Activated CD4-positive, alpha-beta T cell treated with anti-CD3 and anti-CD28 coated beads, Interleukin-2, amount 10 ng/mL, durations not matched to agents 7 days and 5 days (primary cell): ENCODE measurements at regions not wholly inside any gene's neighbourhood (a gene's known extent, or its start where the extent isn't known, plus 50 kb on each side); places are given as distances from the start of the nearest gene placed in this dataset.

Experiments used
- CTCF ChIA-PET: fragments of 350-600 bp; sonication (Branson Sonifier 250); formaldehyde crosslinking; loops from one replicate; lab custom pipeline; 2021; ENCODE audit warnings: antibody characterized with exemption; lab: Charles Lee
- POLR2A ChIA-PET: fragments of 350-600 bp; sonication (Branson Sonifier 250); formaldehyde crosslinking; loops from one replicate; lab custom pipeline; 2021; ENCODE audit warnings: antibody characterized with exemption; lab: Charles Lee
- DNase-seq: peaks from one replicate; pipeline ENCODE4 v3.0.0-alpha.2; 2020
- H3K27ac Mint-ChIP-seq: one replicate; pipeline ENCODE4 v1.8.0; 2021; ENCODE audit warnings: mild to moderate bottlenecking, moderate library complexity, mixed read lengths
- H3K27me3 Mint-ChIP-seq: one replicate; pipeline ENCODE4 v1.8.0; 2021; ENCODE audit warnings: mixed read lengths
- H3K36me3 Mint-ChIP-seq: one replicate; pipeline ENCODE4 v1.8.0; 2021; ENCODE audit warnings: low read depth, mixed read lengths
- H3K4me1 Mint-ChIP-seq: one replicate; pipeline ENCODE4 v1.8.0; 2021; ENCODE audit warnings: mixed read lengths
- H3K4me3 Mint-ChIP-seq: one replicate; pipeline ENCODE4 v1.8.0; 2021; ENCODE audit warnings: mild to moderate bottlenecking, moderate library complexity, mixed read lengths
- H3K9me3 Mint-ChIP-seq: one replicate; pipeline ENCODE4 v1.8.0; 2021; ENCODE audit warnings: mixed read lengths

- H3K27ac Mint-ChIP-seq, result no peak overlapping the region
- no peak overlapping the region for H3K4me3 Mint-ChIP-seq
- no peaks in the 10 kb centered on the region for H3K27me3 Mint-ChIP-seq
- H3K36me3 Mint-ChIP-seq, result no peaks in the 10 kb centered on the region
- no peaks in the 10 kb centered on the region for H3K4me1 Mint-ChIP-seq
- DNase-seq, result no peak
- POLR2A ChIA-PET, result no interaction called here
- CTCF ChIA-PET, result no interaction called here
- H3K9me3 Mint-ChIP-seq, result no peaks in the 10 kb centered on the region
These were observed 145.5 kb downstream of the SLC6A15 start for GRCh38 chr12:84767079-84767478.

GRCh38 chr12:84766375-84766774 lies 146.2 kb downstream of the SLC6A15 start:
- Mint-ChIP-seq H3K9me3 (no peaks in the 10 kb centered on the region), H3K4me1 (no peaks in the 10 kb centered on the region), H3K36me3 (no peaks in the 10 kb centered on the region), H3K4me3 (no peak overlapping the region), H3K27ac (no peak overlapping the region), H3K27me3 (no peaks in the 10 kb centered on the region)
- POLR2A ChIA-PET, result no interaction called here
- DNase-seq, result no peak
- CTCF ChIA-PET, result no interaction called here

DNA sequence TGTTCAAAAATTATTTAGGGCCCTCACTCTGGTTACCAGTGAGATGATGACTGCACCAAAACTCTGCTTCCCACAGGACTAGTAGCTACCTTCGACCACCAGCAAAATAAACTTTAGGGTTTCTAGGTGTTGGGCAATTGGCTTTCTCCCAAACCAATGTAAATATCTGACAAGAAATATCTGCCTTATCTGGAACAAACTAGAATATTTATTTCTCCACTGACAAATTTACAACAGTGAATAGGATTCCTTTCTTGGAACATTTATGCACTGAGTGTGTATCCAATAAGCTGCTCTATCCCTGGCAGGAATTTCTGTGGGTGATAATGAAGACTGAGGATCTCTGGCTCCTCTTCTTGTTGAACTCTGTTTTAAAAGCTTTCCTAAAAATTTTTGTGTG lies 148.6 kb downstream of the SLC6A15 start:
- Mint-ChIP-seq H3K36me3 (no peaks in the 10 kb centered on the region), H3K4me3 (no peak overlapping the region), H3K27ac (no peak overlapping the region), H3K4me1 (no peaks in the 10 kb centered on the region), H3K9me3 (no peaks in the 10 kb centered on the region), H3K27me3 (no peaks in the 10 kb centered on the region)
- no peak for DNase-seq
- POLR2A ChIA-PET, result no interaction called here
- CTCF ChIA-PET, result no interaction called here

- no peak for DNase-seq
- Mint-ChIP-seq H3K4me1 (no peaks in the 10 kb centered on the region), H3K4me3 (no peak overlapping the region), H3K27me3 (no peaks in the 10 kb centered on the region), H3K27ac (no peak overlapping the region), H3K36me3 (no peaks in the 10 kb centered on the region), H3K9me3 (no peaks in the 10 kb centered on the region)
- POLR2A ChIA-PET, result no interaction called here
- CTCF ChIA-PET, result no interaction called here
These were observed 149.5 kb downstream of the SLC6A15 start for GRCh38 chr12:84763107-84763506.

- ChIA-PET CTCF (no interaction called here), POLR2A (interaction anchor here (0.6 kb wide), 1 partner anchor 257 kb away, joined by 4 read pairs; no protein-coding TSS in a partner anchor)
- H3K36me3 Mint-ChIP-seq, result no peaks in the 10 kb centered on the region
- H3K4me1 Mint-ChIP-seq, result no peaks in the 10 kb centered on the region
- no peak overlapping the region for H3K27ac Mint-ChIP-seq
- H3K27me3 Mint-ChIP-seq, result no peaks in the 10 kb centered on the region
- no peaks in the 10 kb centered on the region for H3K9me3 Mint-ChIP-seq
- DNase-seq, result no peak
- H3K4me3 Mint-ChIP-seq, result no peak overlapping the region
These were observed 152.3 kb downstream of the SLC6A15 start for GRCh38 chr12:84760091-84760865.

DNA sequence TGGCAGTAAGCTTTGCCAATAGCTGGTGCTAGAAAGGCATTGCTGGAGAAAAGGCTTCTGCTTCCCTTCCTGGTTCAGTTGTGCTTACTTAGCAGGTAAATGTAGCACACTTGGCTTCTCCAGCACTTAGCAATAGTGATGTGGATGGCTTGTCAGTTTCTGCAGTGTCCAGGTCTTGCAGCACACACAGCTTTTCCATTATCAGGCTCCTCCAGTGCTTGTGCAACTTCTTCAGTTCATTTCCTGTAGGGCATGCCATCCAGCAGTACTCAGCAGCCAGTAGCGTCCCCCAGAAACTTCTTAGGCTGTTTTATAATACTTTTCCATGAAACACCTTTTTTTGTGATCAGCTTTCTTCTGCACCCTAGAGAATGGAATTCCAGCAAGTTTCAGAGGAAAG lies 154.6 kb downstream of the SLC6A15 start:
- H3K27me3 Mint-ChIP-seq, result no peaks in the 10 kb centered on the region
- ChIA-PET POLR2A (no interaction called here), CTCF (no interaction called here)
- H3K4me3 Mint-ChIP-seq, result no peak overlapping the region
- H3K9me3 Mint-ChIP-seq, result no peaks in the 10 kb centered on the region
- no peaks in the 10 kb centered on the region for H3K4me1 Mint-ChIP-seq
- no peaks in the 10 kb centered on the region for H3K36me3 Mint-ChIP-seq
- H3K27ac Mint-ChIP-seq, result no peak overlapping the region
- DNase-seq, result no peak

DNA sequence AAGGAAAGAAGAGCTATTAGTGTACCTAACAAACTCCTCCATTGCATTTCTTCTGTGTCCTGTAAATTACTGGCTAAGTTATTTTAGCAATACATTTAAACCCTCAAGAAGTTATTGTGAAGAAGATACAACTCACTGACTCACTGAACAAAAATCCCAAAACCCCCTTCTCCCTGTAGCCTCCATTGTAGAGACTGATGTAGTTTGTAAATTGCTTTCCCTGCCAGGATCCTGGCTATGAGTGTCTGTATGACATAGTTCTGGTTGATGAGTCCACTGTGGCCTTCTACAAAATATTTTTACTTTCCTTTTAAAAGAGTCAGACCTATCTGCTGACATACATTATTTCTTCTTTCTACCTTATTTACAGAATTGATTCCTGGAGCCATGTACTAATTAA lies 155.6 kb downstream of the SLC6A15 start:
- no peaks in the 10 kb centered on the region for H3K9me3 Mint-ChIP-seq
- no peaks in the 10 kb centered on the region for H3K27me3 Mint-ChIP-seq
- no peak overlapping the region for H3K27ac Mint-ChIP-seq
- no peak for DNase-seq
- H3K4me1 Mint-ChIP-seq, result no peaks in the 10 kb centered on the region
- CTCF ChIA-PET, result no interaction called here
- POLR2A ChIA-PET, result no interaction called here
- no peaks in the 10 kb centered on the region for H3K36me3 Mint-ChIP-seq
- no peak overlapping the region for H3K4me3 Mint-ChIP-seq

GRCh38 chr12:84745127-84745526 lies 167.5 kb downstream of the SLC6A15 start:
- no peaks in the 10 kb centered on the region for H3K9me3 Mint-ChIP-seq
- H3K36me3 Mint-ChIP-seq, result no peaks in the 10 kb centered on the region
- H3K4me1 Mint-ChIP-seq, result no peaks in the 10 kb centered on the region
- H3K4me3 Mint-ChIP-seq, result no peak overlapping the region
- POLR2A ChIA-PET, result no interaction called here
- H3K27me3 Mint-ChIP-seq, result no peaks in the 10 kb centered on the region
- DNase-seq, result no peak
- CTCF ChIA-PET, result no interaction called here
- H3K27ac Mint-ChIP-seq, result no peak overlapping the region

GRCh38 chr12:84741692-84742091 lies 170.9 kb downstream of the SLC6A15 start:
- no peaks in the 10 kb centered on the region for H3K4me1 Mint-ChIP-seq

GRCh38 chr12:84741031-84741430 lies 171.6 kb downstream of the SLC6A15 start:
- H3K4me3 Mint-ChIP-seq, result no peak overlapping the region
- POLR2A ChIA-PET, result no interaction called here
- H3K27me3 Mint-ChIP-seq, result no peaks in the 10 kb centered on the region
- no peaks in the 10 kb centered on the region for H3K36me3 Mint-ChIP-seq
- no peak for DNase-seq
- CTCF ChIA-PET, result interaction anchor here (1.1 kb wide), 1 partner anchor 11 kb away, joined by 3 read pairs; no protein-coding TSS in a partner anchor
- no peak overlapping the region for H3K27ac Mint-ChIP-seq
- H3K9me3 Mint-ChIP-seq, result no peaks in the 10 kb centered on the region
- H3K4me1 Mint-ChIP-seq, result no peaks in the 10 kb centered on the region

More at GRCh38 chr12:84741692-84742091, 170.9 kb downstream of the SLC6A15 start:
- ChIA-PET POLR2A (no interaction called here), CTCF (no interaction called here)
- no peak for DNase-seq
- Mint-ChIP-seq H3K36me3 (no peaks in the 10 kb centered on the region), H3K9me3 (no peaks in the 10 kb centered on the region), H3K27me3 (no peaks in the 10 kb centered on the region), H3K4me3 (no peak overlapping the region), H3K27ac (no peak overlapping the region)

DNA sequence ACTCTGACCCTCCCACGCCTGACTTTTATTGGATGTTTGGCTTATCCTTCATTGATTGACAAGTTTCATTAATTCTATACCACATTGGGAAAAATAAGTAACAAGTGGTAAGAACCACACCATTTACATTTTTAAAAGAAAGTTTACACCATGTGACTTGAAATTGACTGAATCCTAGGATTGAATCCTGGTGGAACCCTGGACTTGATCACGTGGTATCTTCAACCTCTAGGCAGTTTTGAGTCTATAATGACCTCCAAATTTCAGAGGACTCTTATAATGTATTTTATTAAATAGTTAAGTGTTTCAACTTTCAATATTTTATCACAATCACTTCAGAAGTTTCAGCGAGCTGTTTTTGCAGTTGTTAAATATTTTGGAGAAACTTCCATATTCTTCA lies 172.0 kb downstream of the SLC6A15 start:
- H3K9me3 Mint-ChIP-seq, result no peaks in the 10 kb centered on the region
- H3K4me1 Mint-ChIP-seq, result no peaks in the 10 kb centered on the region
- H3K4me3 Mint-ChIP-seq, result no peak overlapping the region
- no peaks in the 10 kb centered on the region for H3K27me3 Mint-ChIP-seq
- no peak for DNase-seq
- POLR2A ChIA-PET, result no interaction called here
- CTCF ChIA-PET, result interaction anchor here (1.1 kb wide), 1 partner anchor 11 kb away, joined by 3 read pairs; no protein-coding TSS in a partner anchor
- H3K36me3 Mint-ChIP-seq, result no peaks in the 10 kb centered on the region
- H3K27ac Mint-ChIP-seq, result no peak overlapping the region

DNA sequence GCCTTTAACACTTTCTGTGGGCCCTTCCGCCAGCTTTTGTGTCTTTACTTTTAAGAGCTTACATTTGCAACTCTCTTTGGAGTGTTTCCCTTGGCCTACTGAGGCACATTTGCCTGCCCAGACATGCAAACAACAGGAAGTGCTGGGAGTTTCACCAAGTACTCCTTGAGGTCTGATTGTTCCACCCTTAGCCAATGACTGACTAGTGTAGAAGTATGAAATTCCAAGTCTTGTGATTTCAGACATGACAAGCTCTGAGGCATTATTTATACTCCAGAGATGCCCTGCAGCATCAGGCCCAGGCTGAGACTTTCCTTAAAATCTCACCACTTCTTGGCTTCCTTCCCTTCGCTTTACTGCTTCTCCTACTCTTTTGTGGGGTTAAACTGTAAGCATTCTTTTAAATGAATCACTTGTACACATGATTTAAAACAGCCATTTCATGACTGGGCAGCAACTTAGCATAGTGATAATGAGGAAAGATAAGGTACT lies 174.1 kb downstream of the SLC6A15 start:
- H3K27ac Mint-ChIP-seq, result no peak overlapping the region

DNA sequence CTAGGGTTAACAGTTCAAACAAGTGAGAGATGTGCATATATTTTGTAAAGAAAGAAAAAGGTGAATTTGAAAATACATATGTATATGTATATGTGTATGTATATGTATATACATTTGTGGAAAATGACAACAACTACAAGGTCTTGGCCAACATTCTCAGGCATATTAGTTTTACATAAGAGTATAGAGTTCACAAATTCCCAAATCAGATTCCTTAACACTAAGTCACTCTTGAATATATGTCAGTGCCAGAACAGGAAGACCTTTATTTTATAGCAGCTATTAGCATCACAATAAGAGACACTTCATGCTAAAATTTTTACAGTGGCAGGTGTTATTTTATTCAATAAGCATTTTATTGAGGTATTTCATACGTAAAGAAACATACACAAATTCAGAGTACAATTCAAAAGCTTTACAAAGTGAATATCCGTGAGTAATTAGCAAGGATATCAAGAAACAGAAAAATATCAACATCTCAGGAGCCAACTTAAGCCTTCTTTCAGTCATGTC lies 179.7 kb downstream of the SLC6A15 start:
- no peak overlapping the region for H3K4me3 Mint-ChIP-seq
- no peaks in the 10 kb centered on the region for H3K27me3 Mint-ChIP-seq
- no peak for DNase-seq
- no peak overlapping the region for H3K27ac Mint-ChIP-seq
- ChIA-PET CTCF (no interaction called here), POLR2A (no interaction called here)
- H3K4me1 Mint-ChIP-seq, result no peaks in the 10 kb centered on the region
- H3K9me3 Mint-ChIP-seq, result no peaks in the 10 kb centered on the region
- no peaks in the 10 kb centered on the region for H3K36me3 Mint-ChIP-seq

More for the DNA sequence above, 174.1 kb downstream of the SLC6A15 start:
- no peak overlapping the region for H3K4me3 Mint-ChIP-seq
- no peaks in the 10 kb centered on the region for H3K36me3 Mint-ChIP-seq
- H3K4me1 Mint-ChIP-seq, result no peaks in the 10 kb centered on the region
- CTCF ChIA-PET, result no interaction called here
- no peaks in the 10 kb centered on the region for H3K9me3 Mint-ChIP-seq
- H3K27me3 Mint-ChIP-seq, result no peaks in the 10 kb centered on the region
- no peak for DNase-seq
- POLR2A ChIA-PET, result no interaction called here
